SKM-1 treated with dmso at 0.1 percent for 144 hours (cell line): ENCODE measurements at regions not wholly inside any gene's neighbourhood (a gene's known extent, or its start where the extent isn't known, plus 50 kb on each side); places are given as distances from the start of the nearest gene placed in this dataset.
"Not testable (repeated sequence)": the region's sequence is repeated elsewhere in the genome, so short reads cannot be mapped to it uniquely, and the experiment has no call there.

Source experiments
- DNase-seq: peaks from one replicate; lab custom pipeline; 2025; ENCODE audit not compliant: unreplicated experiment; lab: John Stamatoyannopoulos, UW

DNA sequence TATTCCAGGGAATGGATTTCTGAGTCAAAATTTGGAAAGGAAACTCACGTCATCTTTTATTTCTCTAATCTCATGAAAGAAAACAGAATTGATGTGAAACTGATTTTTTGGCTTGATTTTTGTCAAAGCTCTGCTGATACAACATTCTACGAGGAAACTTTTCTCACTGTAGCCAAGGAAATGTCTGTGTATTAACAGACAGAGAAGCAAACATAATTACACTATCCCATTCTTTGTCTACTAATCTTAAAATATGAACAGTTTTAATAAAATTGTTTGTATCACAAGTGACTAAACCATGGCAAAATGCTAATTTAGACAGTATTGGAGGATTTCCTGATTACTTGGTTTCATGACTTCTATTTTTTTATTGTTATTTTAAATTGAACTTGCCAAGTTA is 1437.0 kb downstream of the OTOL1 start:
- DNase-seq = no peak

DNA sequence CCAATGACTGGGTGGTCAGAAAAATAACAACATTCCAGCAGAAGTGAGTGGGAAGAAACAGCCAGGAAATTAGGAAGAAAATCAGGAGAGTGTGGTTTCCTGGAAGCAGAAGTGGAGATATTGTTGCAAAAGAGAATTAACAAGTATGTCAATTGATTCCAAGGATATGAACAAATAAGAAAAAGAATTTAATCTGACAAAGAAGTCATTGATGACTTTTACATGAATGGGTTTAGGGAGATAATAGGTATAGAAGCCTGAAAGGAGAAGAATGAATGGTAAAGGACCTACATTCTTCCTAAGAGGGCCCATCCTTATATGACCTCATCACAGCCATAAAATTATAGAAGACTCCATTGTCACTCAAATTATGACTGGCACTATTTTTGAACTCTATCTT is 1440.1 kb downstream of the OTOL1 start:
- DNase-seq = no peak

DNA sequence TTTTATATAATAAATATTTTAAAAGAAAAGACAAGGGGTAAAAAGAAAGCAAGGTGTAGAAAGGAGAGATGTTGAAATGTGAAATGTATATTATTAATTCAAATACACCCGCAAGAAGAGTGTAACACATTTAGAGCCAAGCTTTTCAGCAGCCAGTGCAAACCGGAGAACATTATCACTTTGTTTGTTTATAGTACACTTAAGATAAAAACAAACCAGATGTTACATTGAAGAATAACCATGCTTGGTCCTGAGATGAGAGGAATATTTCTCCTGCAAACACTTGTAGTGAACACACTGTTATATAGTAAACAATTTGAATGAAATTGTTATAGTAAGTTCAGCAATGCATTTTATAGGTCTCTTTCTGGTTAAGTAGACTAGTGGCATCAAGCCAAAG is 1441.5 kb downstream of the OTOL1 start:
- no peak for DNase-seq

DNA sequence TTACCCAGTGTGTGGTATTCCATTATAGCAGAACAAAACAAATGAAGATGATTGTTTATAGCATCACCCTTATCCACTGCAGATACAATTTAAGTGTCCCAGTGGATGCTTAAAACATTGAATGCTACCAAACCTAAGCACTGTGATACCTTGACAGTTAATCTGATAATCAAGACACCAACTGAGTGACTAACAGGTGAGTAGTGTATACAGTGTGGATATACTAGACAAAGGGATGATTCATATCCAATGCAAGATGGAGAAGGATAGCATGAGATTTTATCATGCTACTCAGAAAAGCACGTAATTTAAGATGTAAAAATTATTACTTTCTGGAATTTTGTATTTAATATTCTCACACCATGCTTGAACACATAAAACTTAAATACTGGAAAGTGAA is 1449.0 kb downstream of the OTOL1 start:
- no peak for DNase-seq

DNA sequence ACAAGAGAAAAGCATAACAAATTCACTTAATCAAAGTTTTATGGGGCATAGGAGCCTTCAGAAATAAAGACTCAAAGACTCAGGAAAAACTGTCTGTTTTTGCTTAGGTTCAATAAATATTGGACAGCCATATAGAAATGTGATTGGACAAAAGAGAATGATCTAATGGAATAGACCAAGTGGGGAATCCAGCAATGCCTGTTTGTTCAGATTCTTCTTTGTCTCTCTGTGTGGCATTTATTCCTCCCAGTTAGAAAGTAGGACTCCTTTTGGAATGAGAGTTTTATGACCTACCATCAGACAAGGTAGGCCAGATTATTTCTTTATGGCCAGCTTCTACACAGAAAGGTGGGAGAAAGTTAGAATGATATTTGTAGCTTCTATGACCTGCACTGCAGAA is 1460.1 kb downstream of the OTOL1 start:
- no peak for DNase-seq

DNA sequence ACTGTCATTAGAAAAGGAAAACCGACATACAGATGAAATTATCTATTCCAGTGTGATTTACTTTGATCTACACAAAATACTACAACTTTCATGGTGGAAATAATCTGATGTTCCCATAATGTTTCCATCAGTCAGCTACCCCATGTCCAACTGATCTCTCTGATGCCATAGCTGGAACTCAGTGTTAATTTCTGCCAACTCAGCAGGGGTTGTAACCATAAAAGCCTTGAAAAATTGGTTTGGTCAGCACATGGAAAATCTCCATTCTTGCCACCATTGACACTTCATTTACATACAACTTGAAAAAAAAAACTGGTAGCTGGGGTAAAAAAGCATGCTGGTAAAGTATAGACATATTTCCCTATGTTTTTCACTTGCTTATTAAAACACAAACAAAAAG is 1463.7 kb downstream of the OTOL1 start:
- DNase-seq = no peak

DNA sequence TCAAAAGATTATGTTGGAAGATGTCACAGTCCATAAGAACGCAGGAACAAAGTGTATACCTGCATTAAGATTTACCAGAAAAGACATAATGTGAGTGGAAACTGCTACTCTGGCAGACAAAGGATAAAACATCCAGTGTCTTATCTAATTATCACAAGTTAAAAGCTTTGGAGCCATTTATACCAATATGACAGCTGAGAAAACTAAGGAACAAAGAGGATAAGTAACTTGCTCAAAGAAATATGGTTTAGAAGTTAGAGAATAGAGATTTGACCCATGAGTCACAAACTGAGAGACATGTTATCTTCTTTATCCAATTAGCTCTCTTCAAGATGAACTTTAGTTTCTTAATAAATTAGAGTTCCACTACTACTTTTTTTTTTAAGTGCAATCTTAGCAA is 1473.7 kb downstream of the OTOL1 start:
- DNase-seq = no peak

DNA sequence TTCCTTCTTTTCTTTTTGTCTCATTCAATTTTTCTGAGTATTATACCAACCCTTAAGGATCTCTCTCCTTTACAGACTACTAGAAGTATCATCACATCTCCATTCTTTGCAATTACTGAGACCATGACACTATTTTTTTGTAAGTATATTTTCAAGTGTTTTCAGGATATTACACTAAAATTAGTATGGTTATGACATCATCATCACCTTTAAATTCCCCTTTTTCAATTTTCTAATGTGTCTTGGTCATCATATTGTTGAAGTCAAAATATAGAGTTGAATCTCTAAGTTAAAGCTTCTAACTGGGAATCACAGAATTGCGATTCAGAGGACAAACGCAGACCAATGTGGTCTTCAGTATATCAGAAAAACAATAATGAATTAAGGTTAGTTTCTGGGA is 1475.1 kb downstream of the OTOL1 start:
- no peak for DNase-seq

DNA sequence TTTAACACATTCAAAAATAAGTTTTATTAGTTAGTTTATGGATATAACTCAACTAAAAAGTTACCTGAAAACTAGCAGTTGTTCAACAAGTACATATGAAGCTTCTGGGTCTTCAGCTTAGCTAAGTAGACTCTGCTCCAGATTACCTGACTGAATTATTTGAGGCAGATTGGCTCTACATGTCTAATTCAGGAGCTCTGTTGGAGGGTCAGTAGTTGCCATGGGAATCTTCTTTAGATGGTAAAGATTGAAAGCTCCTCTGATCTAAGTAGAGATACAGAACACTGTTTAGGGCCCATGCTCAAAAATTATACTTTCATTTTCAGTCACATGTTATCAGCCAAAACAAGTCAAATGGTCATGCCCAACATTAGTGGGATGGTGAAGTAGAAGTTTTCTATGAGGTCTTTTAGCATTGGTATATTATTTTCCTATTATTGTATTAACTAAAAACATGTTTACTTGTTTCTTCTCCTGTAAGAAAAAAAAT is 1476.9 kb downstream of the OTOL1 start:
- DNase-seq = no peak

DNA sequence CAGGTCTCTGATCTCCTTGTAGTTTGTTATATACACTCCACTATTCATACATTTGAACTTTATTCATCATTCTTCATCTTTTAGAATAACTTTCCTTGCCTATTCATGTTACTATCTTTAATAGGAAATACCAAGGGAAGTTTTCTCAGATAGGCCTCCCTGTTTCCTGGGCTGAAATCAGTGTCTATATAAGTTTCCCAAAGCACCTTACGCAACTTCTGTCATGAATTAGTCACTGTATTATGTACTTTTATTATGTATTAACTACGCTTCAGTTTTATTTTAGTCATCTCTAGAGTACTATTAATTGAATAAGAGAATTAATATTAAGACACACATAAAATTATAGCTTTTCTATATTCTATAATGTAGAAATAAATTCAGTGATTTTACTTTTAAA is 1481.5 kb downstream of the OTOL1 start:
- no peak for DNase-seq

DNA sequence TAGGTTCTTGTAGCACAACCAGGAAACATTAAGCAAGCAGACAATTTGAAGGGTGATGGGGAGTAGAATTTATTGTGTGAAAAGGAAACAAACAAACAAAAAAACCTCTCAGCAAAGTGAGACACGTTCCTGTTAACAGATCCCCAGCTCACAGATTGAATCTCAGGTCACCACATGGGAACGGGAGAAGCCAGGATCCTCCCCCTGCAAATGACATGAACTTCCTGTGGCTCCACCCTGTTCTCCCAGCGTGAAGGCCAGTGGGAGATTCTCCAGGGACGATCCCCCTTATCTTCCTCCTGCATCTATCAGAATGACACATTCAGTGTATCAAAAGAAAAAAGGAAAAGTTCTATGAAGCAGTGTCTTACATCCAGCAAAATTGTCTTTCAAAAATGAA is 1488.1 kb downstream of the OTOL1 start:
- DNase-seq = no peak

DNA sequence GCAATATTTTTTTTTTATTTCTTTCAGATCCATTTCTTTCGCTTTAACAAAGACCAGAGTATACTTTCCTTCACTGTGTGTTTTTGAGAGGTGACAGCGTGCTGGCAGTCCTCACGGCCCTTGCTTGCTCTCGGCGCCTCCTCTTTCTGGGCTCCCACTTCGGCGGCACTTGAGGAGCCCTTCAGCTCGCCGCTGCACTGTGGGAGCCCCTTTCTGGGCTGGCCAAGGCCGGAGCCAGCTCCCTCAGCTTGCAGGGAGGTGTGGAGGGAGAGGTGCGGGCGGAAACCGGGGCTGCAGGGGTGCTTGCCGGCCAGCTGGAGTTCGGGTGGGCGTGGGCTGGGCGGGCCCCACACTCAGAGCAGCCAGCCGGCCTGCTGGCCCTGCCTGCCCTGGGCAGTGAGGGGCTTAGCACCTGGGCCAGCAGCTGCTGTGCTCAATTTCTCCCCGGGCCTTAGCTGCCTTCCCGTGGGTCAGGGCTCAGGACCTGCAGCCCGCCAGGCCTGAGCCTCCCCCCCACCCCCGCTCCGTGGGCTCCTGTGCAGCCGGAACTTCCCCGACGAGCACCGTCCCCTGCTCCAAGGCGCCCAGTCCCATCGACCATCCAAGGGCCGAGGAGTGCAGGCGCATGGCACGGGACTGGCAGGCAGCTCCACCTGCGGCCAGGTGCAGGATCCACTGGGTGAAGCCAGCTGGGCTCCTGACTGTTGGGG is 1490.6 kb downstream of the OTOL1 start:
- DNase-seq = not testable (repeated sequence)

DNA sequence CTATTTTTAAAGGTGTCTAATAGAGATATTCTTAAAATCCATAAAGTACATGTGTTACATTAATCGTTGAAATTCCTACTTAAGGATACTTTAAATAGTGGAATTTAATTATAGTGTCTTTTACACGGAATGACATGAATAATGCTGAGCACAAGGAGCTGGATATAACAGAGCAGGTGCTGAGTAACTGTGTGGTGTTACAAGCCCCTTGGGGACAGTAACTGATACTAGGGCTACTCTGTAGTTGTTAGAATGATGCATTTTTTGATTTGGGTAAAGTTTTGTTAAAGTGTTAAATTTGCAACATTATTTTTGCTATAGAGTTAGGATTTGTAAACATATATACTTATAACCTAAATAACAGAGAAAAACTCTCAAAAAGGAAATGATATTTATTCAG is 1496.1 kb downstream of the OTOL1 start:
- DNase-seq = no peak

DNA sequence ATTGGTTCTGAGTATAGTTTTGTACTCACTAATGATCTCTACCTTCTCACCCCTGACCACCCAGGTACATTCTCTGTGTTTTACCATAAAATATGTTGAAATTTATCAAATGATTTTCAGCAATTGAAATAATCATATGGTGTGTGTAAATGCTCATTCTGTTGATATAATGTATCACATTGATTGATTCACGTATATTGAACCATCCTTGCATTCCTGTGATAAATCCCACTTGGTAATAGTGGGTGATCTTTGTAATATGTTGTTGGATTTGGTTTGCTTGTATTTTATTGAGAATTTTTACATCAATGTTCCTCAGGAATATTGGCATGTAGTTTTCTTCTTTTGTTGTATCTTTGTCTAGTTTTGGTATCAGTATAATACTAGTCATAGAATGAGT is 1497.6 kb downstream of the OTOL1 start:
- DNase-seq = no peak

DNA sequence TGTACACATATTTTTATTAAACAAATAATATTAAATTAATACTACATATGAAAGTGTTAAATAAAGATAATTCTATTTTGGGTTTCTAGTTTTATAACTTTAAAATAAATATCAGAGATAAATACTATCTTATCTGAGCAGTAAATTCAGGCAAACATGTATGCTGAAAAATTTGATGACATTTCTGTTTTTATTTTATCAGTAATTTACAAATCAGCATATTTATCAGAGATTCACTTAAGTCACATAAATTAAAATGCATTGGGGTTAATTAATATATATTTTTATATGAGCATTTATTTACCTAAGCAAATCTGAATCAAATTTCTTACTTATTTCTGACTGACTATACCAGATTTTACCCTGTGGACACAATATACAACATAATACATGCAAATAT is 1499.8 kb downstream of the OTOL1 start:
- no peak for DNase-seq

DNA sequence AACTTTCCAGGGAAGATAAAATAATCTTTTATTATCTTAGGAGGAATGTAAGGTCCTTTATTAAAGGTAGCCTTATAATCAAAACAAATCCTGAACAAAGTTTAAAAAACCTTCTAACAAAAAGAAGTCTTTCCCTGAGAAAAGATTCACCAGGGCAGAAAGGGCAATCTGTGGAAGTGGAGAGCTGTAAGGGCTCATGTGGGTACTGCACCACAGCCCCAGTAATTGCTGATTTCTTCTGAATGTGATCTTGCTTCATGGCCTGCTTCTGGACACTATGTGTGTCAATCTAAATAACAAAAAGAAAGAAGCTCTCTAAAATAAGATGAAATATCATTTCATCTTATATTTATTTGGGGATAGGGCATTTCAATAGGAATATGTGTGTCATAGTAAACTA is 1501.6 kb downstream of the OTOL1 start:
- DNase-seq = no peak

DNA sequence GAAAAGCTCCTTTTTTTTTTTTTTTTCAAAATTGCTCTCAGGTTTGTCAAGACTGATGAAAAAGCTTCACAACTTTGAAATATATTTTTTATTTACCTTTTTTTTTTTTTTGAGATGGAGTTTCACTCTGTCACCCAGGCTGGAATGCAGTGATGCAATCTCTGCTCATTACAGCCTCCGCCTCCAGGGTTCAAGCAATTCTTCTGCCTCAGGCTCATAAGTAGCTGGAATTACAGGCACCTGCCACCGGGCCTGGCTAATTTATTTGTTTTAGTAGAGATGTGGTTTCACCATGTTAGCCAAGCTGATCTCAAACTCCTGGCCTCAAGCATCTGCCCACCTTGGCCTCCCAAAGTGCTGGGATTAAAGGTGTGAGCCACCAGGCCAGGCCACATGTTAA is 1515.0 kb downstream of the OTOL1 start:
- DNase-seq = no peak

DNA sequence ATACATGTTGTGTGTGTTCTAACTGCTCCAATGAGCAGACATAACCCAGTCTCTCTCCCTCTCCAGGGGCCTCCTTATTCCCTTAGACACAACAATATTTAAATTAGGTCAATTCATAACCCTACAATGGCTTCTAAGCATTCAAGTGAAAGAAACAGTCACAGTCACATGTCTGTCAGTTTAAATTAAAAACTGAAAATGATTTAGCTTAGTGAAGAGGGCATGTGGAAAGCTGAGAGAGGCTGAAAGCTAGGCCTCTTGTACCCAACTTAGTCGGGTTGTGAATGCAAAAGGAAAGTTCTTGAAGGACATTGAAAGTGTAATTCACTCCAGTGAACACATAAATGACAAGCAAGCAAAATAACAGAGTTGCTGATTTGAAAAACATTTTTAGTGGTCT is 1519.6 kb downstream of the OTOL1 start:
- no peak for DNase-seq

DNA sequence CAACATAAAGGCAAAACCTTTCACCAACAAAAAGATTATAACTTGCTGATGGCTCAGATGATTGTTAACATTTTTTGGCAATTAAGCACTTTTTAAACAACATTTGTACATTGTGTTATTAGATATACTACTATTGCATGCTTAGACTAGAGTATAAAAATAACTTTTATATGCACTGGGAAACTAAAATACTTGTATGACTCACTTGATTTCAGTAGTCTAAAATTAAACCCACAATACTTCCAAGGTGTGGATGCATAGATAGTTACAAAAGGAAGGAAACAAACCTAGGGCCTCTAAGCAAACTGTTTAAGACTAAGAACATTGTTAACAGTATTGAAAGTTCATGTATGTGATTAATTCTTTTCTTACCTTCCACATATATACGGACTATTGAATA is 1521.5 kb downstream of the OTOL1 start:
- DNase-seq = no peak

DNA sequence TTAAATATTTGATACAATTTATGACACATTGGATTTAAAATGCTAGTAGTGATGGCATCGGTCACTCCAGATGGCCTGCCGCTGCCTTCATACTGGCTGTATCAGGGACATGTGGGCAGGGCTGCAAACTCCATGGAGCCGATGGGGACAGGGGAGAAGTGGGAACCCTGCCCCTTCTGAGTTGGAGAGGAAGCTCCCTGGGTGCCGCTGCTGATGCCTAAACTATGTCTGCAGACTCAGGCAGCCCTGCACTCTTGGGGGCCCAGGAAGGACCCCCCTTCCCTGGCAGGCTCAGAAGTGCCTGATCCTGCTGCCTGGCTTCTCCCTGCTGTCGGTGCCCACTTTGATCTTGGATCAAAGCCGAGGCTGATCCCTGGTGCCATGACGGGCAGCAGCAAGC is 1522.1 kb downstream of the OTOL1 start:
- DNase-seq = no peak

DNA sequence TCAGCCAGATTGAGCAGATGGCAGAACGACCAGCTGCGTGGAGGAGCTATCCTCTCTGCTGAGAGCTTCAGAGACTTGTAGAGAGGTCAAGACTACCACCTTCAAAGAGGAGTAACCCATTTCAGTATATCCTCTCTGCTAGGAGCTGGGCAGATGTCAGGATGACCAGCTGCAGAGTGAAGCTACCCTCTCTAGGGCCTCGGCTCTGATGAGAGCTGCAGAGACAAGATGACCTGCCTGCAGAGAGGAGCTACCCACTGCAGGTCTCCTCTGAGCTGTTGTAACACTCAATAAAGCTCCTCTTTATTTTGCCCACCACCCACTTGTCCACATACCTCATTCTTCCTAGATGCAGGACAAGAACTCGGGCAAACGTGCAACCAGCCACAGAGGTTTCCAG is 1522.7 kb downstream of the OTOL1 start:
- no peak for DNase-seq

DNA sequence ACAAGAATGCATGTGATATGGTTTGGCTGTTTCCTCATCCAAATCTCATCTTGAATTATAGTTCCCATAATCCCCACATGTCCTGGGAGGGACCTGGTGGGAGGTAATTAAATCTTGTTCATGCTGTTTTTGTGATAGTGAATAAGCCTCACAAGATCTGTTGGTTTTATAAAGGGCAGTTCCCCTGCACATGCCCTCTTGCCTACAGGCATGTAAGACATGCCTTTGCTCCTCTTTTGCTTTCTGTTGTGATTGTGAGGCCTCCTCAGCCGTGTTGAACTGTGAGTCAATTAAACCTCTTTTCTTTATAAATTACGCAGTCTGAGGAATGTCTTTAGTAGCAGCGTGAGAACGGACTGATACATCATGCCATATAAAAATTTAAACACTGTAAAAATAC is 1537.0 kb downstream of the OTOL1 start:
- no peak for DNase-seq

DNA sequence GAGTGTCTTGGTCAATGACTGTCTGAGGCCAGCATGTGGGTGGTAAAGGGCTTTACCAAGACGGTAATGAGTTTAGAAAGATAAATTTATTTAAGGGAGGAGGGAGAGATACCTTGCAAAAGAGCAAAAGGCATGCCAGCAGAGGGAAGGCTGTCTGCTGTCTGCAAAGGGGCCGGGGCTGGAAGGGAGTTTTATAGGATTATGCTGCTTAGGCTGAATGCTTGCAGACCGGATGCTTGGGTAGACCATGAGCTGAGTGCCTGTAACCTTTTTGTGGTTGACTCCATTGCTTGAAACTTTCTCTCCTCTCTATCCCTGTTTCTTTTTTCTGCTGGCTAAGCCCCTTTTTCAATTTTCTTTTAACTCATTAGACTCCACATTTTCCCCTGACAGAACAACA is 1543.0 kb downstream of the OTOL1 start:
- no peak for DNase-seq
